HG03558 (cell line): ENCODE measurements at regions not wholly inside any gene's neighbourhood (a gene's known extent, or its start where the extent isn't known, plus 50 kb on each side); places are given as distances from the start of the nearest gene placed in this dataset.
"Not testable (repeated sequence)": the region's sequence is repeated elsewhere in the genome, so short reads cannot be mapped to it uniquely, and the experiment has no call there.

Source experiments
- ATAC-seq: cut with Tn5 transposase; IDR thresholded peaks from one replicate; pipeline ENCODE4 v1.9.1; 2021; ENCODE audit warnings: moderate number of reproducible peaks; ENCODE audit not compliant: unreplicated experiment; ENCODE audit errors: extremely low read depth

GRCh38 chr20:25867776-25868649, 171.4 kb upstream of the ZNF337 start:
- ATAC-seq = no peak

GRCh38 chr20:25867015-25867775, 170.5 kb upstream of the ZNF337 start:
- ATAC-seq = not testable (repeated sequence)

- no peak for ATAC-seq
These were observed 169.3 kb upstream of the ZNF337 start for GRCh38 chr20:25865715-25866656.

- ATAC-seq = not testable (repeated sequence)
These were observed 168.5 kb upstream of the ZNF337 start for GRCh38 chr20:25864963-25865714.

- no peak for ATAC-seq
These were observed 167.8 kb upstream of the ZNF337 start for GRCh38 chr20:25864326-25864962.

GRCh38 chr20:25863536-25864325, 167.1 kb upstream of the ZNF337 start:
- ATAC-seq = no peak

GRCh38 chr20:25862967-25863530, 166.4 kb upstream of the ZNF337 start:
- not testable (repeated sequence) for ATAC-seq

- no peak for ATAC-seq
These were observed 164.0 kb upstream of the ZNF337 start for GRCh38 chr20:25860531-25861150.

- ATAC-seq = no peak
These were observed 163.2 kb upstream of the ZNF337 start for GRCh38 chr20:25859649-25860530.

GRCh38 chr20:25858495-25859425, 162.1 kb upstream of the ZNF337 start:
- ATAC-seq = no peak

GRCh38 chr20:25857091-25857788, 160.6 kb upstream of the ZNF337 start:
- ATAC-seq = not testable (repeated sequence)

- no peak for ATAC-seq
These were observed 159.7 kb upstream of the ZNF337 start for GRCh38 chr20:25856256-25856884.

- not testable (repeated sequence) for ATAC-seq
These were observed 159.0 kb upstream of the ZNF337 start for GRCh38 chr20:25855451-25856156.

GRCh38 chr20:25854666-25855065, 158.0 kb upstream of the ZNF337 start:
- not testable (repeated sequence) for ATAC-seq
